Gastrocnemius medialis (tissue), 4 donors: ENCODE measurements at regions not wholly inside any gene's neighbourhood (a gene's known extent, or its start where the extent isn't known, plus 50 kb on each side); places are given as distances from the start of the nearest gene placed in this dataset.

Experiments
- POLR2A ChIP-seq, 2 donors: fragments of 450-650 bp; IDR thresholded peaks; one replicate each; pipeline ENCODE4 v1.6.1; 2017; ENCODE audit warnings: antibody characterized with exemption in 2 of 2, mild to moderate bottlenecking in 2 of 2, moderate library complexity in 2 of 2
- TF ChIP-seq, protein P1 (sequence below), 5 experiments: fragments of 450-650 bp in 3 of 5; fragments of 200-600 bp in 2 of 5; sonication (generic) in 2 of 5; IDR thresholded peaks in 4 of 5; conservative IDR thresholded peaks in 1 of 5; 1 replicate in 4 of 5; 2 replicates in 1 of 5; pipeline ENCODE4 v1.5.1; 2016 to 2019; ENCODE audit warnings: antibody characterized with exemption in 5 of 5, mild to moderate bottlenecking in 3 of 5, moderate library complexity in 3 of 5

DNA sequence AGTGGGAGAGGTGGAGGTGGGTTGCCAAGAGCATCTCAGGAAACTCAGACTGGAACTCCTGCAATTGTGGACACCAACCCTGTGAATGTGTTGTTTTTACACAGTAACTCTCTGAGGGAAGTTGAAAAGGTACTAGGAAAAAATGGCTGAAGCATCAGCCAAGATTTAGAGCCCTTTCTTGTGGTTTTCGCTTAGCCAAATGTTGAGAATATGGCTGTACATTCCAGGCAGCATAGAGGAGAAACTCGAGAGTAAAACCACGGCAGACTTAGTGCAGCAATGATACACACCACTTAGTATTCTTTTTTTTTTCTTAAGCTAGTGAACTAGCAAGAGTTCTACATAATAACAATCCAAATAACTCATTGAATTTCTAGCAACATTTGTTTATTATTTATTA lies 309.7 kb upstream of the MTNR1B start:
- TF ChIP-seq, protein P1, sequence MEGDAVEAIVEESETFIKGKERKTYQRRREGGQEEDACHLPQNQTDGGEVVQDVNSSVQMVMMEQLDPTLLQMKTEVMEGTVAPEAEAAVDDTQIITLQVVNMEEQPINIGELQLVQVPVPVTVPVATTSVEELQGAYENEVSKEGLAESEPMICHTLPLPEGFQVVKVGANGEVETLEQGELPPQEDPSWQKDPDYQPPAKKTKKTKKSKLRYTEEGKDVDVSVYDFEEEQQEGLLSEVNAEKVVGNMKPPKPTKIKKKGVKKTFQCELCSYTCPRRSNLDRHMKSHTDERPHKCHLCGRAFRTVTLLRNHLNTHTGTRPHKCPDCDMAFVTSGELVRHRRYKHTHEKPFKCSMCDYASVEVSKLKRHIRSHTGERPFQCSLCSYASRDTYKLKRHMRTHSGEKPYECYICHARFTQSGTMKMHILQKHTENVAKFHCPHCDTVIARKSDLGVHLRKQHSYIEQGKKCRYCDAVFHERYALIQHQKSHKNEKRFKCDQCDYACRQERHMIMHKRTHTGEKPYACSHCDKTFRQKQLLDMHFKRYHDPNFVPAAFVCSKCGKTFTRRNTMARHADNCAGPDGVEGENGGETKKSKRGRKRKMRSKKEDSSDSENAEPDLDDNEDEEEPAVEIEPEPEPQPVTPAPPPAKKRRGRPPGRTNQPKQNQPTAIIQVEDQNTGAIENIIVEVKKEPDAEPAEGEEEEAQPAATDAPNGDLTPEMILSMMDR (IDR thresholded peaks at IDR 0.05 in 4 of 5, conservative IDR thresholded peaks at IDR 0.05 in 1 of 5): no peak
- no peak for TF ChIP-seq POLR2A (IDR thresholded peaks at IDR 0.05)
